DOHH2 (cell line): ENCODE measurements at regions not wholly inside any gene's neighbourhood (a gene's known extent, or its start where the extent isn't known, plus 50 kb on each side); places are given as distances from the start of the nearest gene placed in this dataset.

ENCODE experiments used
- CTCF ChIP-seq: fragments of 200-600 bp; sonication (generic); IDR thresholded peaks from one replicate; pipeline ENCODE4 v1.5.1; 2014; ENCODE audit warnings: antibody characterized with exemption, mild to moderate bottlenecking, low read depth, low read length; ENCODE audit not compliant: poor library complexity, severe bottlenecking
- EZH2phosphoT487 ChIP-seq: fragments of 200-600 bp; sonication (generic); IDR thresholded peaks from 2 replicates; pipeline ENCODE4 v1.6.1; 2017; ENCODE audit warnings: borderline replicate concordance, mild to moderate bottlenecking, antibody characterized with exemption, low read length, moderate library complexity, mixed read lengths

GRCh38 chr5:168047669-168048111 is 243.8 kb upstream of the WWC1 start:
- TF ChIP-seq CTCF: no peak
- TF ChIP-seq EZH2phosphoT487: no peak
